Peyer's patch (tissue), 4 donors: ENCODE measurements at regions not wholly inside any gene's neighbourhood (a gene's known extent, or its start where the extent isn't known, plus 50 kb on each side); places are given as distances from the start of the nearest gene placed in this dataset.

Experiments used
- DNase-seq, 3 donors: peaks; one replicate each; pipeline ENCODE4 v3.0.0-alpha.2; 2017 to 2019
- H3K27ac ChIP-seq, 4 donors: fragments of 200-600 bp; sonication (generic); one replicate each; pipeline ENCODE4 v1.5.1; 2016 to 2019
- H3K27me3 ChIP-seq, 2 donors: fragments of 200-600 bp; sonication (generic); one replicate each; pipeline ENCODE4 v1.5.1; 2019
- H3K36me3 ChIP-seq, 3 donors: fragments of 200-600 bp; sonication (generic); one replicate each; pipeline ENCODE4 v1.5.1; 2016 to 2019
- H3K4me1 ChIP-seq, 4 donors: fragments of 200-600 bp; sonication (generic); one replicate each; pipeline ENCODE4 v1.5.1; 2016 to 2019
- H3K4me3 ChIP-seq, 4 donors: fragments of 200-600 bp; sonication (generic); 1 replicate in 3 of 4; 2 replicates in 1 of 4; pipeline ENCODE4 v1.5.1; 2016 to 2019; ENCODE audit warnings: mild to moderate bottlenecking in 1 of 4
- H3K9me3 ChIP-seq, 4 donors: fragments of 200-600 bp; sonication (generic); one replicate each; pipeline ENCODE4 v1.5.1; 2016 to 2019; ENCODE audit warnings: mild to moderate bottlenecking in 1 of 4
- POLR2A ChIP-seq, 2 donors: fragments of 450-650 bp; IDR thresholded peaks; one replicate each; pipeline ENCODE4 v1.5.1; 2017; ENCODE audit warnings: antibody characterized with exemption in 2 of 2, mild to moderate bottlenecking in 2 of 2, moderate library complexity in 2 of 2
- TF ChIP-seq, protein P1 (sequence below), 6 experiments: fragments of 450-650 bp in 4 of 6; fragments of 200-600 bp in 2 of 6; sonication (generic) in 1 of 6; IDR thresholded peaks; one replicate each; pipeline ENCODE4 v1.5.1; 2017 to 2019; ENCODE audit warnings: antibody characterized with exemption in 6 of 6, mild to moderate bottlenecking in 3 of 6, moderate library complexity in 1 of 6

DNA sequence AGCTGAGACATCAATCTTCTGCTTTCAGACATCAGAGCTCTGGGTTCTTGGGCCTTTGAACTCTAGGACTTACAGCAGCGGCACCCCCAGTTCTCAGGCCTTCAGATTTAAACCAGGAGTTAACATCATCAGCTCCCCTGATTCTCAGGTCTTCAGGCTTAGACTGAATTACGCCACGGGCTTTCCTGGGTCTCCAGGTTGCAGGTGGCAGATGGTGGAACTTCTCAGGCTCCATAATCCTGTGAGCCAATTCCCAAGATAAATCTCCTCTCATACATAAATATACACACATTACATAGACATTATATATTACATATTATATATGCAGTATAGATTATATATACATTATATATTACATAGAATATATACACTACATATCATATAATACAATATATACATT lies 408.9 kb upstream of the AUTS2 start:
- H3K4me1 ChIP-seq, result no peaks in the 10 kb centered on the region
- no peaks in the 10 kb centered on the region for H3K27me3 ChIP-seq
- H3K36me3 ChIP-seq, result no peaks in the 10 kb centered on the region
- no peak overlapping the region for H3K27ac ChIP-seq
- no peaks in the 10 kb centered on the region for H3K9me3 ChIP-seq
- DNase-seq, result no peak
- no peak for TF ChIP-seq POLR2A (IDR thresholded peaks at IDR 0.05)
- TF ChIP-seq, protein P1, sequence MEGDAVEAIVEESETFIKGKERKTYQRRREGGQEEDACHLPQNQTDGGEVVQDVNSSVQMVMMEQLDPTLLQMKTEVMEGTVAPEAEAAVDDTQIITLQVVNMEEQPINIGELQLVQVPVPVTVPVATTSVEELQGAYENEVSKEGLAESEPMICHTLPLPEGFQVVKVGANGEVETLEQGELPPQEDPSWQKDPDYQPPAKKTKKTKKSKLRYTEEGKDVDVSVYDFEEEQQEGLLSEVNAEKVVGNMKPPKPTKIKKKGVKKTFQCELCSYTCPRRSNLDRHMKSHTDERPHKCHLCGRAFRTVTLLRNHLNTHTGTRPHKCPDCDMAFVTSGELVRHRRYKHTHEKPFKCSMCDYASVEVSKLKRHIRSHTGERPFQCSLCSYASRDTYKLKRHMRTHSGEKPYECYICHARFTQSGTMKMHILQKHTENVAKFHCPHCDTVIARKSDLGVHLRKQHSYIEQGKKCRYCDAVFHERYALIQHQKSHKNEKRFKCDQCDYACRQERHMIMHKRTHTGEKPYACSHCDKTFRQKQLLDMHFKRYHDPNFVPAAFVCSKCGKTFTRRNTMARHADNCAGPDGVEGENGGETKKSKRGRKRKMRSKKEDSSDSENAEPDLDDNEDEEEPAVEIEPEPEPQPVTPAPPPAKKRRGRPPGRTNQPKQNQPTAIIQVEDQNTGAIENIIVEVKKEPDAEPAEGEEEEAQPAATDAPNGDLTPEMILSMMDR (IDR thresholded peaks at IDR 0.05), result no peak
- H3K4me3 ChIP-seq, result no peak overlapping the region

DNA sequence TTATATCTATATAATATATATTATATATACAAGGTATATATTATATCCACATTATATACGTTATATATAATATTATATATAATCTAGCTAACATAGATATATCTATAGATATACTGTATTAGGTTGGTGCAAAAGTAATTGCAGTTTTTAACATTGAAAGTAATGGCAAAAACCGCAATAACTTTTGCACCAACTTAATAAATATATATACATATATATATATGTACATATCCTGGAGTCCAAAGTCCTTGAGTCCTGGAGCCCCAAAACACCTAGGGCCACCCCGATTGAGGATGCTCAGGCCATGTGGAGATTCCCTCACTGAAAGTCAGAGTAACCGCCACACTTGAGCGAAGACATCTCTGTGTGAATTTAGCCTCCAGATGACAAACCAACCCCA lies 408.2 kb upstream of the AUTS2 start:
- Histone ChIP-seq H3K27me3 (no peaks in the 10 kb centered on the region), H3K27ac (no peak overlapping the region), H3K4me3 (no peak overlapping the region), H3K9me3 (no peaks in the 10 kb centered on the region), H3K36me3 (no peaks in the 10 kb centered on the region), H3K4me1 (no peaks in the 10 kb centered on the region)
- no peak for DNase-seq
- TF ChIP-seq, protein P1 (IDR thresholded peaks at IDR 0.05), result no peak
- no peak for TF ChIP-seq POLR2A (IDR thresholded peaks at IDR 0.05)

DNA sequence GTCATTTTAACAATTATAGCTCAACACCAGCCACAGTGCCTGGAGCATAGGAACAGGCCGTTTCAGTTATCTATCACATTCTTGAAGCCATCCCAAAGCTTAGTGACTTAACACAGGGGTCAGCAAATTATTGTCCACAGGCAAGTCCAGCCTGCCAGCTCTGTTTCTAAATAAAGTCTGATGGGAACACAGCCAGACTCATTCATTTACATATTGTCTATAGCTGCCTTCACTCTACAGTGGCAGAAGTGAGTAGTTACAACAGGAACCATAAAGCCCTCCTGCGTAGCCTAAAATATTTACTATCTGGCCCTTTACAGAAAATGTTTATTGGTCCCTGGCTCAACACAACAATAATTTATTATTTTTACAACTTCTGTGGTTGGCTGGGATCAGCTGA lies 407.5 kb upstream of the AUTS2 start:
- Histone ChIP-seq H3K27ac (no peak overlapping the region), H3K36me3 (no peaks in the 10 kb centered on the region), H3K9me3 (no peaks in the 10 kb centered on the region), H3K27me3 (no peaks in the 10 kb centered on the region), H3K4me3 (no peak overlapping the region), H3K4me1 (no peaks in the 10 kb centered on the region)
- DNase-seq, result no peak
- TF ChIP-seq, protein P1 (IDR thresholded peaks at IDR 0.05), result no peak
- TF ChIP-seq POLR2A (IDR thresholded peaks at IDR 0.05), result no peak

DNA sequence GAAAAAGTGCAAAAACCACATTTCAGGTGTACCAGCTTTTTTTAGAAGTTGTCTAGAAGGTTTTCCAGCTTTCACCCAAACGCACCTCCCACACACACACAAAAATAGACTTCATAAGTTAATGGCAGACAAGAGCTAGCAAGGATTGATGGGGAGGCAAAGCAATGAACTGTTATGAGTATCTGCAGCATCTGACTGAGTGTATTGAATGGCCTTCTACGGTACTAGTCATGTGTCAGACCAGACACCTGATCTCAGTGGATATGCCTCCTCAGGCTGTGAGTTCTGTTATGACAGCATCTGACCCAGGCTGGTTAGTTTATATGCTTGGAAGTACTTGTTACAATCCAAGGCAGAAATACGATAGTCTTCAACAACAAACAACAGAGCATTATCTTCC lies 406.1 kb upstream of the AUTS2 start:
- DNase-seq, result no peak
- Histone ChIP-seq H3K4me1 (no peaks in the 10 kb centered on the region), H3K27me3 (no peaks in the 10 kb centered on the region), H3K9me3 (no peaks in the 10 kb centered on the region), H3K4me3 (no peak overlapping the region), H3K27ac (no peak overlapping the region), H3K36me3 (no peaks in the 10 kb centered on the region)
- no peak for TF ChIP-seq POLR2A (IDR thresholded peaks at IDR 0.05)
- TF ChIP-seq, protein P1 (IDR thresholded peaks at IDR 0.05), result no peak

DNA sequence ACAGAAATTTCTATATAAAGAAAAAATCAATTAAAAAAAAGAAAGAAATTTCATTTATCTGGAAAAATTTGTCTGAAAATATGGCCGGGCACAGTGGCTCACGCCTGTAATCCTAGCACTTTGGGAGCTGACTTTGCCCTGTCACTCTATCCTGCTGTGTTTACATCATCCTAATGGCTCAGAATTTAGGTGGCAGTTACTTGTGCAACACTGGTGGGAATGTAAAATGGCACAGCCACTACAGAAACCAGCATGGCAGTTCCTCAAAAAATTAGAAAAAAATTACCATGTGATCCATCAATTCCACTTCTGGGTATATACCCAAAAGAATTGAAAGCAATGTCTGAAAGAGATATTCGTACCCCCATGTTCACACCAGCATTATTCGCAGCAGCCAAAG lies 405.2 kb upstream of the AUTS2 start:
- Histone ChIP-seq H3K4me1 (no peaks in the 10 kb centered on the region), H3K4me3 (no peak overlapping the region), H3K36me3 (no peaks in the 10 kb centered on the region), H3K9me3 (no peaks in the 10 kb centered on the region), H3K27me3 (no peaks in the 10 kb centered on the region), H3K27ac (no peak overlapping the region)
- DNase-seq, result no peak
- TF ChIP-seq POLR2A (IDR thresholded peaks at IDR 0.05), result no peak
- TF ChIP-seq, protein P1 (IDR thresholded peaks at IDR 0.05), result no peak

DNA sequence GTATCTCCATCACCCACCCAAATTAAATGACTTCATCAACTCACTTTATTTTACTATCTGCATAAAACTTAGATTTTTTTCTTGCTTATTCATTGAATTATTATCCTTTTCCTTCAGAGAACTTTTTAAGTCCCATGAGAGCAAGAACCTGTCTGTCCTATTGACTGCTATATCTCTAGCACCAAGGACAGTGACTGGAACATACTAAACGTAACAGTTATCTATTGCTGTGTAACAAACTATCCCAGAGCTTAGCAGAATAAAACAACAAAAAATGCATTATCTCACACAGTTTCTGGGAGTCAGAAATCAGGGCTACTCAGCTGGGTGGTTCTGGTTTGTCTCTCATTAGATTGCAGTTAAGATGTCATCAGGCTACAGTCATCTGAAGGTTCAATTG lies 401.7 kb upstream of the AUTS2 start:
- H3K9me3 ChIP-seq, result peaks cover 0 to 19% (median 0%) of the 10 kb centered on the region in 4 donors
- H3K36me3 ChIP-seq, result no peaks in the 10 kb centered on the region
- no peaks in the 10 kb centered on the region for H3K27me3 ChIP-seq

More for the DNA sequence above, 401.7 kb upstream of the AUTS2 start:
- Histone ChIP-seq H3K4me1 (no peaks in the 10 kb centered on the region), H3K4me3 (no peak overlapping the region), H3K27ac (no peak overlapping the region)
- DNase-seq, result no peak
- no peak for TF ChIP-seq POLR2A (IDR thresholded peaks at IDR 0.05)
- TF ChIP-seq, protein P1 (IDR thresholded peaks at IDR 0.05), result no peak
